ENCODE measurements at regions not wholly inside any gene's neighbourhood (a gene's known extent, or its start where the extent isn't known, plus 50 kb on each side); places are given as distances from the start of the nearest gene placed in this dataset.

DNA sequence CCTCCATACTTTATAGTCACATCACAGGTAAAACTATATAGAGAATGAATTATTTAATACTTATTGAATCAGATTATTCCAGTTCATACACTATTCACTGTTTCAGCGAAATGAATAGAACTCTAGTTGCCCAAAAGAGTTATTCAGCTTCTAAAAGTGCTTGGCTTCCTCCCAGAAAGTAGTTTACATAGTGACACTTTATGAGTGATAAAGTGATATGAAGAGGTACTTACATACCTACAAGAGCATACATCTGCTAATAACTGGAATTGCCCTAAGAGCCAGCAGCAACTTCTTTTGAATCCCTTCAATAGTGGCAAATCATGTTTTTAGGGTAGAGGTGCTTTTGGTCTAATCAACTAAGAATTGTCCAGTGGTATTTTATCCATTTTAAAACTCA lies 635.1 kb upstream of the AGTR1 start:
- ATAC-seq: no peak
- Mint-ChIP-seq H3K4me3 (no peak overlapping the region), H3K4me1 (no peaks in the 10 kb centered on the region), H3K27ac (no peak overlapping the region), H3K36me3 (ENCODE audit: low read depth) (no peaks in the 10 kb centered on the region), H3K27me3 (no peaks in the 10 kb centered on the region), H3K9me3 (ENCODE audit: low read depth) (no peaks in the 10 kb centered on the region)
- no peak for DNase-seq
- POLR2A ChIA-PET: no interaction called here
- CTCF ChIA-PET: no interaction called here
- intact Hi-C loops (cut with DNase I, micrococcal nuclease): no loop called here

DNA sequence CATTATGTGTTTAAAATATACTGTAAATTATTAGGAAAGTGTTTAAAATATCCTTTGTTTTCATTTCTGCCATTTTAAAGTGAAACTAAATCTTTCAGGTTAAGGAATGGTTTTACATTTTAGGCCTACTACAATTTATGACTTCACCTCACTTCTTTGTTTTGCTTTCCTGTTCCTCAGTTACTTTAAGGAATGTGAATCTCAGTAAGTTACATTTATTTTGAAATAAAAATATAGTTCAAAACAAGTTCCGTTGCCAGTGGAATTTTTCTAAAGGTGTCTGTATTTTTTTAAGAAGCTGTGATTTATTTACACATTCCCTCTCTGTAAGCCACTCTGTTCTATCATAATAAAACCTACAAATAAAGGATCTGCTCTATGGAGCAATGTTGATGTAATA lies 630.9 kb upstream of the AGTR1 start:
- no peak overlapping the region for H3K27ac Mint-ChIP-seq

DNA sequence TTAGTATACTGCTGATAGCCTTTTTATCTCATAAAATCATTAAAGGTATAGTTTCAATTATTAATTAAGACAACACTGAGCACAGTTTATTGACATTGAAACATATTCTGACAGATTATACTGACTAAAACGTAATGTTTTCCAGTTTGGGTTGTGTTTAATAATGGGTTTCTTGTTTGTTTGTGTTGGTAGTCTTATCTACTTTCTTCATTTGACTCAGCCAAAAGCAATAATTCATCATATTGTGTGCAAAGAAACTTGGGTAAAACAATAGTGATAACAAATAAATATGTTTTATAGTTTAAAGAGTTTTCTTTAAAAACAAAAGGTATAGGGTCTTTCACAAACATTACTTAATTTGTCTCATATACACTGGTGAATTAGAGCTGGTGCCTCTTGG lies 629.2 kb upstream of the AGTR1 start:
- no peak for ATAC-seq
- DNase-seq: no peak
- H3K4me3 Mint-ChIP-seq: no peak overlapping the region
- no peaks in the 10 kb centered on the region for H3K4me1 Mint-ChIP-seq
- no peaks in the 10 kb centered on the region for H3K27me3 Mint-ChIP-seq
- no peaks in the 10 kb centered on the region for H3K36me3 Mint-ChIP-seq (ENCODE audit: low read depth)
- intact Hi-C loops (cut with DNase I, micrococcal nuclease): no loop called here
- POLR2A ChIA-PET: no interaction called here
- H3K9me3 Mint-ChIP-seq (ENCODE audit: low read depth): peaks cover 2% of the 10 kb centered on the region
- no peak overlapping the region for H3K27ac Mint-ChIP-seq
- CTCF ChIA-PET: interaction anchor here (0.6 kb wide), 1 partner anchor 857 kb away, joined by 3 read pairs; no protein-coding TSS in a partner anchor

More for the DNA sequence above, 630.9 kb upstream of the AGTR1 start:
- no peaks in the 10 kb centered on the region for H3K36me3 Mint-ChIP-seq (ENCODE audit: low read depth)
- DNase-seq (no peak), ATAC-seq (no peak)
- ChIA-PET POLR2A (no interaction called here), CTCF (no interaction called here)
- no peaks in the 10 kb centered on the region for H3K4me1 Mint-ChIP-seq
- H3K27me3 Mint-ChIP-seq: no peaks in the 10 kb centered on the region
- H3K4me3 Mint-ChIP-seq: no peak overlapping the region
- intact Hi-C loops (cut with DNase I, micrococcal nuclease): no loop called here
- H3K9me3 Mint-ChIP-seq (ENCODE audit: low read depth): peaks cover 2% of the 10 kb centered on the region

DNA sequence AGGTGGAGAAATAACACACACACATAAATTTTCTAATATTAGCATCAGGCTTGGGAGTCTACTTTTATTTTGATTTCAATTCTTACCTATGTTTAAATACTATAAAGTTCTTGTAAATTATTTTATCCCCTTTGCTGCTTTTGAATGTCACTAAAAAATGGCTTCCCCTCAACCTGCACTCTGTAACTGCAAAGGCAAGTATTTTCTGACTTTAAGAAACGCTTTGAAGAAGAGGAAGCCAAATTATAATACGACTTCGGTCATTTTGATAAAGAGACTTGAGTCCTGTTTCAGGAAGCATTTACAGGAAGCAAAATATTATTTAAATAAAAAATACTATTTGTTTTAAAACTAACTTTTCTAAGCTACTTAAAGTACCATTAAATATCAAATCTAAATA lies 627.7 kb upstream of the AGTR1 start:
- Mint-ChIP-seq H3K27ac (no peak overlapping the region), H3K36me3 (ENCODE audit: low read depth) (no peaks in the 10 kb centered on the region), H3K27me3 (no peaks in the 10 kb centered on the region), H3K4me3 (no peak overlapping the region), H3K9me3 (ENCODE audit: low read depth) (peaks cover 2% of the 10 kb centered on the region), H3K4me1 (no peaks in the 10 kb centered on the region)
- ATAC-seq (no peak), DNase-seq (no peak)
- intact Hi-C loops (cut with DNase I, micrococcal nuclease): loop anchor here in 1 of 2 experiments (10.0 kb wide), 1 partner anchor 1425 kb away; no protein-coding TSS in a partner anchor
- CTCF ChIA-PET: no interaction called here
- POLR2A ChIA-PET: no interaction called here

DNA sequence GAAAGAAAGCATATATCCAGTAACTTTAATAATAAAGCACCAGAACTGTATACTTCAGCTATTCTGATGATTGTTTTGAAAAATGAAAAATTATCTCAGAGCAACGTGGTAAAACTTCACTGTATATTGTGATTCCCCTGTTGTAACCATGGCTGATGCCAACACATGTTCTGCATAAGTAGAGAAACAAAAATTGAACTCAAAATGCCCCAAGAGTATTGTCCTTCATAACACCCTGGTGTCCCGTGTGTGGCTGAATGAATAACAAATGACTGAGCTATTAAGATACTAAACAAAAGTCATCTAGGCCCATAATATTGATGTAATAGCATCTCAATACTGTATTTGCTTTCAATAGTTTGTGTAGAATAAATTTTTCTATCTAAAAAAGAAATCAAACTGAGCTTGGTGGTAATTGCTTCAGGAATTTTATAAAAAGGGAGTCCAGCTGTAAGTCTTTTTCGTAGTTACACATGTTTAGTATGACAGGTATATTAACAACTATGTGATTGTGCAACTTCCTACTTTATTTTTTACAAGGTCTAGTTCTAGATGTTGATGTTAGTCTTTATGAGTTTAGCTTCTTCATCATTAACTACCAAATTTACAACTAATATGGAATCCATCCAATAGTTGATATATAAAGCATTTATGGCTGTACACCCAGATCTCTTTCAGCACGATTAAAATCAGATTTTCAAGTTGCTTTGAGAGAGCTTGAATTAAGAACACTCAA lies 623.8 kb upstream of the AGTR1 start:
- peaks cover 2% of the 10 kb centered on the region for H3K9me3 Mint-ChIP-seq (ENCODE audit: low read depth)
- ChIA-PET CTCF (no interaction called here), POLR2A (no interaction called here)
- H3K4me1 Mint-ChIP-seq: no peaks in the 10 kb centered on the region
- H3K36me3 Mint-ChIP-seq (ENCODE audit: low read depth): no peaks in the 10 kb centered on the region
- H3K4me3 Mint-ChIP-seq: no peak overlapping the region
- no peak for DNase-seq
- H3K27ac Mint-ChIP-seq: no peak overlapping the region
- no peaks in the 10 kb centered on the region for H3K27me3 Mint-ChIP-seq
- no peak for ATAC-seq
- intact Hi-C loops (cut with DNase I, micrococcal nuclease): loop anchor here in 1 of 2 experiments (10.0 kb wide), 1 partner anchor 1429 kb away; no protein-coding TSS in a partner anchor

DNA sequence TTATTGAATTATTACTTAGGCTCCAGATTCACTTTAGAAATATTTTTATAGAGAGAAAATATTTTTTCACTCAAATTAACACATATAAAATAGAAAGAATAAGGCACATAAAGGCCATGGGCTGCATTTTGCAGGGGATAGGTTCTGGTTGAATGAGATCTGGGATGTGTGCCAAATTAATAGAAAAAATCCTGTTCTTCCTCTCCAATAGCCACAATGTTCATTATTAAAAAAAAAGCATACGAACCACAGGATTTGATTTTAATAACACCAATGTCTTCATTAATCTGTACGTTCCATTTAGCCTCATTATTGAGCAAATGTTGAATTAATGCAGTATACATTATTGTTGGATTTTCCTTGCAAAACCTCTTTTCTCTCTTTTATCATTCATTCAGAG lies 622.8 kb upstream of the AGTR1 start:
- peaks cover 2% of the 10 kb centered on the region for H3K9me3 Mint-ChIP-seq (ENCODE audit: low read depth)
- intact Hi-C loops (cut with DNase I, micrococcal nuclease): loop anchor here in 1 of 2 experiments (10.0 kb wide), 1 partner anchor 1430 kb away; no protein-coding TSS in a partner anchor

DNA sequence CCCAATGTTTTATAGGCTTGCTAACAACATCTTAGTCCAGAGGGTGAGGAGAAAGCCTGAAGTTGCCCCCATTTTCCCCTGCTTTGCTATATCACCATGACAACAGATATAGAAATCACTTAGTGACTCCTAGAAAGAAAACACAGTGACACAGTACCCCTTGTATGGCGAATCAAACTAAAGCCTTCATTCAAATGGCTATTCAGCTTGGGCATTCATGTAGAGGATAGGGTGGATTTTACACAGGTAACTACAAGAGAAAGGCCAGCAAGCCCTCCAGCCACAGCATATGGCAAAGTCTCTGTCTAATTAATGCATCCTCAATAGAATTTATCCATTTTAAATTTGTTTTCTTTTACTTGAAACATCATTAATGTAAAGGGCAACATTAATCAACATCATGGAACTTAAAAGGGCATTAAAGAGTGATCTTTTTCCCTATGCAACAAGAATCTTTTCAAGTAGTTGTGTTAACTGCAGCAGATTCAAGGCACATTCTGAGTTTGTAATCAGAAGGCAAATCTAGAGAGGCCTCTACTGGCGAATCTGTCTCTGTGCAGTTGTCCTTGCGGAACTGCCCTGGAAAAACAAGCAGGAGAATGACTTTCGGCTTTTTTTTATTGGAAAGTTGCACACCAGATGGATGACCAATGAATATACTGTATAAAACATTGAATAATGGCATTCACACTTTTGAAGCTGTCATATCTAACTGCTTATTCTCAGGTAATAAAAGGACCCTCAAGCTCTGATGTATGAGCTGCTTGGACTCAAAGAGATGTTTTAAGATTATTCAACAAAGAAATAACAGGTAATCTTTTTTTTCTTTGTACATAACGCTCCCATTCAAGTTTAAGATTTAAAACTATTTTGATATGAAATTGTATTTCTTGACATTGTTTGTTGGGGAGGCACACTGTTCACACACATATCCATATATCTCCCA lies 621.7 kb upstream of the AGTR1 start:
- H3K27me3 Mint-ChIP-seq: no peaks in the 10 kb centered on the region
- CTCF ChIA-PET: interaction anchor here (0.9 kb wide), 1 partner anchor 1485 kb away, joined by 3 read pairs; no protein-coding TSS in a partner anchor

More for the DNA sequence above, 622.8 kb upstream of the AGTR1 start:
- Mint-ChIP-seq H3K4me1 (no peaks in the 10 kb centered on the region), H3K27me3 (no peaks in the 10 kb centered on the region), H3K4me3 (no peak overlapping the region), H3K36me3 (ENCODE audit: low read depth) (no peaks in the 10 kb centered on the region), H3K27ac (no peak overlapping the region)
- ChIA-PET POLR2A (no interaction called here), CTCF (no interaction called here)
- ATAC-seq (no peak), DNase-seq (no peak)

DNA sequence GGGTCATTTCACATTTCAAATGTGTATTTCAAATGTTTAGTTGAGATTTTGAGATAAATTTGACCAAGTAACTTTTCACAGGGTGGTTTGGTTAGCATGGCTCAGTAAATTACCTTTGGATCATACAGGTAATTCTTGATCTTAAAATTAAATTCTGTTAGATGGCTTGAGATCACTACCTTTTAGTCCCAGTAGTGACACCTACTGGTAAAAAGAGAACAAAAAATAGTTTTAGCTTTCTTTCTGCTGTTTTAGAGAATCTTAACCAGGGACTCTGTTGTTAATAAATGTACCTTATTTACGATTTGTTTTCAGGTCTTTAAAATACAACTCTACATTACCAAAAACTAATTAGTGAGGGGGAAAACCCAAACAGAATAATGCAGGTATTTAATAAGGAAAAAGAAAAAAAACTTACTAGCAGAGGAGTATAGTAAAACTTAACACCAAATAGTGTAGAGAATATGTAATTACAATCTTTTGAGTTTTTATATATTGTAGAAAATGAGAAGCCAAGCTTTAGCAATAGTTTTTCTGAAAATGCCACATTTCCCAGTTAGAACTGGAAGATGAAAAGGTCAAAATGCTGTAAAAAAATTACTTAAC lies 620.3 kb upstream of the AGTR1 start:
- no peaks in the 10 kb centered on the region for H3K27me3 Mint-ChIP-seq
- CTCF ChIA-PET: interaction anchor here (0.9 to 1.9 kb wide), 2 partner anchors 9 to 1487 kb away, joined by 3 to 8 read pairs; no protein-coding TSS in a partner anchor
- no peaks in the 10 kb centered on the region for H3K9me3 Mint-ChIP-seq (ENCODE audit: low read depth)
- H3K27ac Mint-ChIP-seq: no peak overlapping the region
- H3K4me3 Mint-ChIP-seq: no peak overlapping the region
- H3K36me3 Mint-ChIP-seq (ENCODE audit: low read depth): no peaks in the 10 kb centered on the region
- DNase-seq (no peak), ATAC-seq (no peak)
- POLR2A ChIA-PET: no interaction called here
- H3K4me1 Mint-ChIP-seq: no peaks in the 10 kb centered on the region
- intact Hi-C loops (cut with DNase I, micrococcal nuclease): loop anchor here in 1 of 2 experiments (10.0 kb wide), 1 partner anchor 1433 kb away; no protein-coding TSS in a partner anchor

More for the DNA sequence above, 621.7 kb upstream of the AGTR1 start:
- Mint-ChIP-seq H3K27ac (no peak overlapping the region), H3K4me3 (no peak overlapping the region), H3K9me3 (ENCODE audit: low read depth) (no peaks in the 10 kb centered on the region), H3K4me1 (no peaks in the 10 kb centered on the region), H3K36me3 (ENCODE audit: low read depth) (no peaks in the 10 kb centered on the region)
- intact Hi-C loops (cut with DNase I, micrococcal nuclease): loop anchor here in 1 of 2 experiments (10.0 kb wide), 1 partner anchor 1431 kb away; no protein-coding TSS in a partner anchor
- POLR2A ChIA-PET: no interaction called here
- ATAC-seq (no peak), DNase-seq (no peak)

DNA sequence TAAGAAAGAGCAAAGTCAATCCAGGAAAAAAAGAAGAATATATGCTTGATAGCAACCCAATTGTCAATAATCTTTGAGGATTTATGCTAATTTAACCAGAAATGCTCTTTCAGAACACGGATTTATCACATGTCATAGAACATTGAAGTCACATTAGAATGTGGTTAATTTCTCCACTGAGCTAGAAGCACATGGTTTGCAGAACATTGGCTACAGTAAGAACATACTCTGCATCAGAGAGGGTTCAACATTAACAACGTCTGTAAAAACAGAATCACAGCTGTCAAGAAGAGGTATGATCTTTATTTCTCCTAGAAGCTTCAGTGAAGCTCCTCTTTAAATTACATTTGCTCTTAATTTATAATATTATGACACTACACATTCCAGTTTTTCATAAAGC lies 619.7 kb upstream of the AGTR1 start:
- H3K9me3 Mint-ChIP-seq (ENCODE audit: low read depth): no peaks in the 10 kb centered on the region
- H3K27ac Mint-ChIP-seq: no peak overlapping the region
- ChIA-PET POLR2A (no interaction called here), CTCF (interaction anchor here (1.9 kb wide), 1 partner anchor 8 kb away, joined by 8 read pairs; no protein-coding TSS in a partner anchor)
- intact Hi-C loops (cut with DNase I, micrococcal nuclease): loop anchor here in 1 of 2 experiments (10.0 kb wide), 1 partner anchor 1433 kb away; no protein-coding TSS in a partner anchor
- no peaks in the 10 kb centered on the region for H3K36me3 Mint-ChIP-seq (ENCODE audit: low read depth)
- no peak for DNase-seq
- H3K4me1 Mint-ChIP-seq: no peaks in the 10 kb centered on the region
- no peaks in the 10 kb centered on the region for H3K27me3 Mint-ChIP-seq
- H3K4me3 Mint-ChIP-seq: no peak overlapping the region
- no peak for ATAC-seq

DNA sequence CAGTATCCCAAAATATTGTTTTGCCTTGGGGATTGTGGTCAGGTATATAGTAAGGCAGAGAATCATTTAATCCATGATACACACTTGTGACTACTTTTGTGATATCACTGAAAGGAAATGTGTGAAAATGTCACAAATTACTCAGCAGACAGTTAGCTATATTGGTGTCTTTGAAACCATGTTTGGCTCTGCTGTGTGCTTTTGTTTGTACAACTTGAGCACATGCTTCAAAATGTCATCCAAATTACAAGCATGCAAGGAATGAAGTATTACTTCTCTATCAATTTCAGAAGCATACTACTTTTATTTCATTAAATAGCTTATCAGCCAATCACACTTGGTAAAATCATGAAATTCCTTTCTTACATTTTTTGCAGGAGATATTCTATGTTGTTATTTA lies 619.0 kb upstream of the AGTR1 start:
- intact Hi-C loops (cut with DNase I, micrococcal nuclease): loop anchor here in 1 of 2 experiments (10.0 kb wide), 1 partner anchor 1434 kb away; no protein-coding TSS in a partner anchor
- no peak overlapping the region for H3K27ac Mint-ChIP-seq
- ATAC-seq (no peak), DNase-seq (no peak)
- ChIA-PET CTCF (interaction anchor here (1.9 kb wide), 1 partner anchor 8 kb away, joined by 8 read pairs; no protein-coding TSS in a partner anchor), POLR2A (no interaction called here)
- H3K36me3 Mint-ChIP-seq (ENCODE audit: low read depth): no peaks in the 10 kb centered on the region
- H3K9me3 Mint-ChIP-seq (ENCODE audit: low read depth): no peaks in the 10 kb centered on the region
- no peaks in the 10 kb centered on the region for H3K4me1 Mint-ChIP-seq
- H3K27me3 Mint-ChIP-seq: no peaks in the 10 kb centered on the region
- H3K4me3 Mint-ChIP-seq: no peak overlapping the region

DNA sequence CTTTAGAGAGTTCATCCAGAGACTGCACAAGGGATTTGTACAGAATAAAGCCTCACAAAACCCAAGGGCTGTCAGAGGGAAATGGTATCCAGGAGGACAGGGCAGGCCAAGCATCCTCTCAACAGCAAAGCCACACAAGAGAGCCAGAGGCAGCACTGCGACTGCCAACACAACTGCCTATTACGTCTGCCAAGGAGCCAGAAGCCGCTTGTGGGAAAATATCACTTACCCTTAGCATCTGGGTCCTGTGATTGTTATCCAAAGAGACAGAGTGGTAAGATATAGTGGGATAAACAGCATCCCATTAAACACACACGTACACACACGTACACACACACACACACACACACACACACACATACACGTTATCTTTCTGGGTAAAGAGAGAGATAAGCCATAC lies 618.3 kb upstream of the AGTR1 start:
- intact Hi-C loops (cut with DNase I, micrococcal nuclease): loop anchor here in 1 of 2 experiments (10.0 kb wide), 1 partner anchor 1435 kb away; no protein-coding TSS in a partner anchor
- CTCF ChIA-PET: no interaction called here
- DNase-seq: no peak
- Mint-ChIP-seq H3K27ac (no peak overlapping the region), H3K4me3 (no peak overlapping the region), H3K27me3 (no peaks in the 10 kb centered on the region), H3K9me3 (ENCODE audit: low read depth) (no peaks in the 10 kb centered on the region), H3K36me3 (ENCODE audit: low read depth) (no peaks in the 10 kb centered on the region), H3K4me1 (no peaks in the 10 kb centered on the region)
- POLR2A ChIA-PET: no interaction called here
- ATAC-seq: no peak

Data from activated CD4-positive, alpha-beta T cell treated with anti-CD3 and anti-CD28 coated beads for 36 hours (primary cell).